CD1c-positive myeloid dendritic cell (primary cell): ENCODE measurements at regions not wholly inside any gene's neighbourhood (a gene's known extent, or its start where the extent isn't known, plus 50 kb on each side); places are given as distances from the start of the nearest gene placed in this dataset.
"Not testable (repeated sequence)": the region's sequence is repeated elsewhere in the genome, so short reads cannot be mapped to it uniquely, and the experiment has no call there.

ENCODE experiments used
- DNase-seq: peaks from one replicate; pipeline ENCODE4 v3.0.0-alpha.2; 2016; ENCODE audit errors: extremely low spot score

- DNase-seq: no peak
Measured at GRCh38 chr7:138369797-138370196, 90.3 kb upstream of the TRIM24 start.

- no peak for DNase-seq
Measured at GRCh38 chr7:138370956-138371355, 89.1 kb upstream of the TRIM24 start.

- no peak for DNase-seq
Measured at GRCh38 chr7:138374119-138374693, 85.9 kb upstream of the TRIM24 start.

- DNase-seq: no peak
Measured at GRCh38 chr7:138377306-138377705, 82.8 kb upstream of the TRIM24 start.

GRCh38 chr7:138378741-138379559 lies 81.1 kb upstream of the TRIM24 start:
- no peak for DNase-seq

- no peak for DNase-seq
Measured at GRCh38 chr7:138382862-138383565, 77.0 kb upstream of the TRIM24 start.

GRCh38 chr7:138386821-138387220 lies 73.2 kb upstream of the TRIM24 start:
- DNase-seq: no peak

- no peak for DNase-seq
Measured at GRCh38 chr7:138387755-138388475, 72.1 kb upstream of the TRIM24 start.

GRCh38 chr7:138388673-138389491 lies 71.2 kb upstream of the TRIM24 start:
- DNase-seq: no peak

- no peak for DNase-seq
Measured at GRCh38 chr7:138395763-138396162, 64.3 kb upstream of the TRIM24 start.

- no peak for DNase-seq
Measured at GRCh38 chr7:138396251-138397070, 63.6 kb upstream of the TRIM24 start.

- not testable (repeated sequence) for DNase-seq
Measured at GRCh38 chr7:138397071-138397433, 63.0 kb upstream of the TRIM24 start.

- no peak for DNase-seq
Measured at GRCh38 chr7:138398857-138399256, 61.2 kb upstream of the TRIM24 start.

- no peak for DNase-seq
Measured at GRCh38 chr7:138400400-138400886, 59.6 kb upstream of the TRIM24 start.

GRCh38 chr7:138402749-138403148 lies 57.3 kb upstream of the TRIM24 start:
- no peak for DNase-seq

GRCh38 chr7:138405496-138405895 lies 54.6 kb upstream of the TRIM24 start:
- no peak for DNase-seq

- no peak for DNase-seq
Measured at GRCh38 chr7:138407792-138408191, 52.3 kb upstream of the TRIM24 start.
